Nucleus accumbens (tissue), 56 donors: ENCODE measurements at regions not wholly inside any gene's neighbourhood (a gene's known extent, or its start where the extent isn't known, plus 50 kb on each side); places are given as distances from the start of the nearest gene placed in this dataset.

Source experiments
- DNase-seq, 56 donors: peaks; one replicate each; lab custom pipeline; 2025; lab: John Stamatoyannopoulos, UW

DNA sequence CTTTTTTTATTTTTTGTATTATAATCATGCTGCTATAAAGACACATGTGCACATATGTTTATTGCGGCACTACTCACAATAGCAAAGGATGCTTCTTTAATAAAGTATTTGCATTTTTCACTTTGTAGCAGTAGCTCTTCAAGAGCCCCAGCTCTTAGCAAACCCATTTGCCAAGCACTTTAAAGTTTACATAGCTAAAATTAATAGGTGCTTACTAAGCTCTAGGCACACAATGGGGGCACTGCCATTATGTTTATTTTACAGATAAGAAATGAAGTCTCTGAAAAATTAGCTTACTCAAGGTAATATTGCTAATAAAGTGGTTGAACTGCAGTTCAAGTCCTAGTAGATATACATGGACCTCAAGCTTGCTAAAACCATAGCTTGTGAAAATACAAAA is 230.3 kb upstream of the ARHGAP24 start:
- DNase-seq: no peak

DNA sequence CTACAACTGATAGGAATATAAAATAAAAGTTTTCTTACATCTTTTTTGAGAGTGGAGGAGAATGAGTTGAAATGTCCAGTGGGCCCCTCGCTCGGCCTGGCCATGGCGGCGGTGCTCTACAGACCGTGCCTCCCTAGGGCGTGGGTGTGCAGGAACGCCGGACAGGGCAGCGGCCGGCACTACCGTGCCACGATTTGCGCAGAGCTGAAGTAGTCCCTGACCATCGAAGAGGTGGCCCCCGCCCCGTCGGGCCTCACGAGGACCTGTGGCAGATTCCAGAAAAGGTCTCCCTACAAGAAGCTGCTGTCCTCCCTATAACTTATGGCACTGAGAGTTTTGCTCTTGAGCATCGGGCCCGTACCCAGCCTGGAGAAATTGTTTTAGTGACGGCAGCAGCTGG is 228.9 kb upstream of the ARHGAP24 start:
- DNase-seq: no peak

- no peak for DNase-seq
These were observed 224.1 kb upstream of the ARHGAP24 start for GRCh38 chr4:85250852-85251251.

GRCh38 chr4:85257817-85258370 is 217.1 kb upstream of the ARHGAP24 start:
- no peak for DNase-seq

- DNase-seq: no peak
These were observed 214.9 kb upstream of the ARHGAP24 start for GRCh38 chr4:85260064-85260463.

DNA sequence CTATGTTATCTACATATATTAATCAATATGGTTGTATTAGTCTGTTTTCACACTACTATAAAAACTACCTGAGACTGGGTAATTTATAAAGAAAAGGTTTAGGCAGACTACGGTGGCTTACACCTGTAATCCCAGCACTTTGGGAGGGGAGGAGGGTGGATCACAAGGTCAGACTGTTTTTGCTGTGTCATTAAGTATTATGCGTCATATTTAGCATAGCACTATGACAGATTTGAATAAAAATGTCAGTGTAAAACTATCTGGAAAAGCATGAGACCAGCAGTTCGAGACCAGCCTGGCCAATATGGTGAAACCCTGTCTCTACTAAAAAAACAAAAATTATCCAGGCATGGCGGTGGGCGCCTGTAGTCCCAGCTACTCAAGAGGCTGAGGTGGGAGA is 209.7 kb upstream of the ARHGAP24 start:
- no peak for DNase-seq

DNA sequence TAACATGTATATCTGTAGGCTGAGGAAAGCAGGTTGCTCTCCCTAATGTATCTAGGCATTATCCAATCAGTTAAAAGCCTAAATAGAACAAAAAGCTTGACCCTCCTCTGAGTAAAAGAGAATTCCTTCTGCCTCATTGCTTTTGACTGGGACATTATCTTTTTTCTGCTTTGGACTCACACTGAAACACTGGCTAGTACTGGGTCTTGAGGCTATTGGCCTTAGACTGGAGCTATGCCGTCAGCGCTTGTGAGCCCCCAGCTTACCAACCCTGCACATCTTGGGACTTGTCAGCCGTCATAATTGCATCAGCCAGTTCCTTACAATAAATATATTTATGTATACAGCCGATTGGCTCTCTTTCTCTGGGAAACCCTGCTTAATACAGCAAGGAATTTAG is 206.8 kb upstream of the ARHGAP24 start:
- DNase-seq: no peak

DNA sequence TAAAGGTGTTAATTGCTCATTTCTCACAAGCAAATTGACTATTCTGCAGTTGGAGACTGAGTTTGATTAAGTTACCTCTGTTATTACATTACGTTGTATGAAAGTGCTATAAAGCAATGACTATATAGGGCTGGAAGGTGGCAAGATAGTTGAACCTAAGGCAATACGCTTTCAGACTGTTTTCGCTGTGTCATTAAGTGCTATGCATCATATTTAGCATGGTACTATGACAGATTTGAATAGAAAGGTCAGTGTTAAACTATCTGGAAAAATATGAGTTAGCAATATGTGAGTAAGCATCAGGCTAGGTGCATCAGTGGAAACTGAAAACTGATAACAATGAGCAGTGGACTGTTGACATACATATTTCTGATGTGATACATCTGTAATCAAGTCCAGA is 206.0 kb upstream of the ARHGAP24 start:
- DNase-seq: no peak

- no peak for DNase-seq
These were observed 200.0 kb upstream of the ARHGAP24 start for GRCh38 chr4:85274955-85275354.

DNA sequence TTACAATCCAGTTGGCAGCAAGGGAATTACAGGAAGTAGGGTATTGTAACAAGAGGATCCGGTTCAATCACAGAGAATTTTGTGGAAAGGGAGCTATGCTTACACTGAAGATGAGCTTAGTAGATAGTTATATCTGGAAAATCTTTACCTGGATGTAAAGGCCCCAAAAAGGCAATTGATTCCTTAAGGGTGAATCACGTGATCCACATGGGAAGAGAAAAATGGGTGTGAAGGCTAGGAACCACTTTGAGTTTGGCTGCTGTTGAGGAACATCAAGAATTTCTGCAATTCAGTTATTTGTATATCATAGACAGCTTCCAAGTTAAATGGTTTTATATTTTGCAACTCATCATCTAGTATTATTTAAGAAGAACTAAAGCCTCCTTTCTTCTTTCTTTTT is 194.0 kb upstream of the ARHGAP24 start:
- no peak for DNase-seq

DNA sequence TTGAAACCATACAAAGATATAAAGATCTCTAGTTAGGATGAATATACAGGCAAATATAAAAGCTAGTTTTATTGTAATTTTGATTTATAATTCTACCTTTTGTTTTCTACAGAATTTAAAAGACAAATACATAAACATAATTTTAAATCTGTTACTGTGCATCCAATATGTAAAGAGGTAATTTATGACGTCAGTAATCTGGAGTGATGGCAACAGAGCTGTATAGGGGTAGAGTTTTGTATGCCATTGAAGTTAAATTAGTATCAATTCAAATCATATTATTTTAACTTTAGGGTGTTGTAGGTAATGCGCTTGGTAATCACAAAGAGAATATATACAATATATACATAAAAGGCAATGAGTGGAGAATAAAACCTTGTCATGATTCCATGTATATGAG is 183.7 kb upstream of the ARHGAP24 start:
- DNase-seq: no peak

DNA sequence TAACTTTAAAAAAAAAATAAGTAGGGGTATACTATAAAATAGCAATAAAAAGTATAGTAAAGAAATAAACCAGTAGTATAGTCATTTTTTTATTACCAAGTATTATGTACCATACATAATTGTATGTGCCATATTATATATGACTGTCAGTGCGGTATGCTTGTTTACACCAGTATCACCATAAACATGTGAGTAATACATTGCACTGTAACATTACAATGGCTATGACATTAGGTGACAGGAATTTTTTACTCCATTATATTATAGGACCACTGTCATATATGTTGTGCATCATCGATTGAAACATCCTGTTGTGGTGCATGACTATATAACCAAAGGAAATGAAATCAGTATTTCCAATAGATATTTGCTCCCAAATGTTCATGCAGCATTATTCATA is 176.9 kb upstream of the ARHGAP24 start:
- no peak for DNase-seq

DNA sequence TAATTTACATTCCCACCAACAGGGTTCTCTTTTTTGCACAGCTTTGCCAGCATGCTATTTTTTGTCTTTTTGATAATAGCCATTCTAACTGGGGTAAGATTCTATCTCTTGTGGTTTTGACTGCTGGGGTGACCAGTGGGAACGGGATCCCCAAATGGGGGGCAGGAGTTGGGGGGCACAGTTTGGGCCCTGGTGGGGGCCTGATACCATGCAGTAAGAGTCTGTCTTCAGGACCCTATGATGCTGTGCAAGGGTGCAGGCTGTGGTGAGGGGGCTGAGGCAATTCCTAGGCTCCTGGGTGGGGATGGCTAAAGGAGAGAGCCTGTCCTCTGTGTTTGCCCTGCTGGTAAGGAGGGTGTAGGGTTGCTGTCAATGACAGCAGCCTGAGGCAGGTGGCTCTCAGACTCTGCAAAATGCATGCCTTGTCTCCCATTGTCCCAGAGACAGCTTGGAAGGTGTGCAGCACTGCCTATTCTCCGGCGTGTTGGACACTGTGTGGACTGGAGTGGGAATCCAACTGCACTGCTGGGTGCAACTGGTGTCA is 172.7 kb upstream of the ARHGAP24 start:
- DNase-seq: no peak

DNA sequence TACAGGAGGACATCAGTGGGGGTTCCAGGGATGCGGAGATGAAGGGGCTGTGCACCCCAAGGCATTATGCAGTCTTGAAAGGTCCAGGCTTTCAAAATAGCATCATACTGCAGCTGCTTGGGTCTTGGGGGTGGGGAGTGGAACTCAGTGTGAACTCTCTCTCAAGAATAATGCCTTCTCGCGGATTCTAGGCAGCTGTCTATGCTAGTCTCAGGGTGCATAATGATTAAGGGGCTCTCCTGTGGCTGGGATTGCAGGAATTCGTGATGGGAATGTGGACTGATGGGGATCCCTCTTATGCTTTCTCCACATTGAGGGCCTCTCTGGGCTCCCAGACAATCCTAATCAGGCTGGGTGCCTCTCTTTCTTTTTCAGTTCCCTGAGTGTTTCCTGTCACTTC is 172.2 kb upstream of the ARHGAP24 start:
- DNase-seq: peak in 5 of 56 donors; percentile 2 to 13 (median 9)

DNA sequence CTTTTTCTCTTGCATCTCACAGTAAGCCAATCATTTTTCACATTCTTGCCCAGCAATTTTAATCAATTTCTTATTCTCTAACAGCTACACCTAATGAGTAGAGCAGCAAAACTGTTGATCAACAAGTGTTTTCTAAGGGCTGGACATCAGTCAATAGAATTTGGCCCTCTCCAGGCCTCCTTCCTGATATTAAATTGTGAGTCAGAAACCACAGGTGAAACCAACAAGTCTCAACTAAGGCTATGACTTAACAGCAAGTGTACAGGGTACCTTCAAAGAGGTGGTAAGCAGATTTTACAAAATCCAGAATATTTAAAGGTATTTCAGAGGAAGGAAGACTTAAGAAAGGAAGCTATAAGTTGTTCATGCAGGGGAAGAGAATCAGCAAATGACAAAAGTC is 156.5 kb upstream of the ARHGAP24 start:
- no peak for DNase-seq

- DNase-seq: no peak
These were observed 116.1 kb upstream of the ARHGAP24 start for GRCh38 chr4:85358831-85359230.

GRCh38 chr4:85362550-85362949 is 112.4 kb upstream of the ARHGAP24 start:
- no peak for DNase-seq

GRCh38 chr4:85367815-85368214 is 107.1 kb upstream of the ARHGAP24 start:
- DNase-seq: no peak

GRCh38 chr4:85368240-85368639 is 106.7 kb upstream of the ARHGAP24 start:
- no peak for DNase-seq

DNA sequence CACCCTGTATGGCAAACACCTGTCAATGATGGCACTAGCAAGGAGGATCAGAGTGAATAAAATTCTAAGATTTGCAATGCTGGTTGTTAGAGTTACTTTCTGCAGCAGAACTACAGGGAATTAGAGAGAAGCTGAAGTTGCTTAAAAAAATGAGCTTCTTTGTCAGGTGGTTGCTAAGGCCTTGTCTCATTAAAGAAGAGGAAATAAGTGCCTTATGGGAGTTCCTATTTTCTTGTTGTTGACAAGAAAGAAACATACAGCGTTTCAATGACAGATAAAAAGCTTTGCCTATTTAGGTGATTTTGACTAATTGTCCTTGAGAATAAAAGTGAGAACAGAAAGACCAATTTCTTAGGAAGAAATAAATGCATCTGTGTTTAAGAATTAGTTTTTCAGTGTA is 106.0 kb upstream of the ARHGAP24 start:
- DNase-seq: no peak

GRCh38 chr4:85369703-85370380 is 105.1 kb upstream of the ARHGAP24 start:
- no peak for DNase-seq

GRCh38 chr4:85370400-85371032 is 104.4 kb upstream of the ARHGAP24 start:
- DNase-seq: peak in 35 of 56 donors; percentile 0 to 39 (median 4)
